Keratinocyte (primary cell): ENCODE measurements at regions not wholly inside any gene's neighbourhood (a gene's known extent, or its start where the extent isn't known, plus 50 kb on each side); places are given as distances from the start of the nearest gene placed in this dataset.

Experiments used
- DNase-seq: peaks from one replicate; pipeline ENCODE4 v3.0.0-alpha.2; 2011; ENCODE audit warnings: low read depth, missing footprints, low spot score
- FAIRE-seq: peaks from 2 replicates; lab custom pipeline; 2011; peaks lifted over from hg19 to GRCh38; lab: Jason Lieb, UNC
- H2AFZ ChIP-seq: 2 replicates; pipeline ENCODE4 v1.6.0; 2012; ENCODE audit warnings: low read length, control low read depth, inconsistent platforms; ENCODE audit not compliant: control insufficient read depth
- H3K27ac ChIP-seq: 2 replicates; pipeline ENCODE4 v1.5.1; 2011; ENCODE audit warnings: low read length; ENCODE audit not compliant: control insufficient read depth, insufficient read depth
- H3K27me3 ChIP-seq: 3 replicates; pipeline ENCODE4 v1.6.0; 2011; ENCODE audit warnings: low read length; ENCODE audit not compliant: control insufficient read depth, insufficient read depth; ENCODE audit errors: extremely low read depth
- H3K36me3 ChIP-seq, 2 experiments: 2 replicates in 1 of 2; 3 replicates in 1 of 2; pipeline ENCODE4 v1.5.1; 2011; ENCODE audit warnings: low read length in 2 of 2, mild to moderate bottlenecking in 1 of 2; ENCODE audit not compliant: control insufficient read depth in 2 of 2, insufficient read depth in 2 of 2; ENCODE audit errors: extremely low read depth in 1 of 2
- H3K4me1 ChIP-seq: 3 replicates; pipeline ENCODE4 v1.5.1; 2011; ENCODE audit warnings: low read length; ENCODE audit not compliant: control insufficient read depth, insufficient read depth; ENCODE audit errors: extremely low read depth
- H3K4me2 ChIP-seq: 3 replicates; pipeline ENCODE4 v1.6.0; 2011; ENCODE audit warnings: low read depth, low read length; ENCODE audit not compliant: control insufficient read depth, insufficient read depth; ENCODE audit errors: extremely low read depth
- H3K4me3 ChIP-seq, 3 experiments: fragments of 200-600 bp in 1 of 3; sonication (generic) in 1 of 3; 2 replicates in 2 of 3; 3 replicates in 1 of 3; pipeline ENCODE4 v1.5.1; 2011 to 2016; ENCODE audit warnings: low read length in 3 of 3, mild to moderate bottlenecking in 3 of 3, control low read depth in 2 of 3, inconsistent platforms in 1 of 3, low read depth in 1 of 3, mixed read lengths in 1 of 3, mixed run types in 1 of 3, moderate library complexity in 1 of 3; ENCODE audit not compliant: control insufficient read depth in 2 of 3, insufficient read depth in 2 of 3; ENCODE audit errors: extremely low read depth in 1 of 3
- H3K79me2 ChIP-seq: 2 replicates; pipeline ENCODE4 v1.6.0; 2012; ENCODE audit warnings: low read length; ENCODE audit not compliant: control insufficient read depth, insufficient read depth
- H3K9ac ChIP-seq: 3 replicates; pipeline ENCODE4 v1.6.0; 2011; ENCODE audit warnings: low read length; ENCODE audit not compliant: control insufficient read depth, insufficient read depth; ENCODE audit errors: extremely low read depth
- H3K9me1 ChIP-seq: 3 replicates; pipeline ENCODE4 v1.6.0; 2011; ENCODE audit warnings: low read length; ENCODE audit not compliant: control insufficient read depth, insufficient read depth; ENCODE audit errors: extremely low read depth
- H3K9me3 ChIP-seq: 2 replicates; pipeline ENCODE4 v1.5.1; 2012; ENCODE audit warnings: low read depth, low read length; ENCODE audit not compliant: control insufficient read depth
- H4K20me1 ChIP-seq: 3 replicates; pipeline ENCODE4 v1.6.0; 2011; ENCODE audit warnings: low read length; ENCODE audit not compliant: control insufficient read depth, insufficient read depth; ENCODE audit errors: extremely low read depth
- EZH2 ChIP-seq: IDR thresholded peaks from one replicate; pipeline ENCODE4 v1.6.1; 2012; ENCODE audit warnings: inconsistent platforms, mild to moderate bottlenecking, low read length, moderate library complexity
- dilution Hi-C: fragments of 300-500 bp; cut with MboI; formaldehyde crosslinking; loops from one replicate; pipeline ENCODE4 v1.7.0; 2020; ENCODE audit warnings: low sequenced_read_pairs; ENCODE audit not compliant: extremely low pct_ligation_motif_present
- TF ChIP-seq, protein P1 (sequence below), 3 experiments: IDR thresholded peaks in 1 of 3; conservative IDR thresholded peaks in 1 of 3; optimal IDR thresholded peaks in 1 of 3; 2 replicates in 2 of 3; 3 replicates in 1 of 3; pipeline versions ENCODE3 to v1.5.1; 2011; ENCODE audit warnings: low read length in 3 of 3, mild to moderate bottlenecking in 3 of 3, moderate library complexity in 2 of 3, control low read depth in 1 of 3, inconsistent platforms in 1 of 3; ENCODE audit not compliant: insufficient read depth in 2 of 3; ENCODE audit errors: extremely low read depth in 1 of 3

DNA sequence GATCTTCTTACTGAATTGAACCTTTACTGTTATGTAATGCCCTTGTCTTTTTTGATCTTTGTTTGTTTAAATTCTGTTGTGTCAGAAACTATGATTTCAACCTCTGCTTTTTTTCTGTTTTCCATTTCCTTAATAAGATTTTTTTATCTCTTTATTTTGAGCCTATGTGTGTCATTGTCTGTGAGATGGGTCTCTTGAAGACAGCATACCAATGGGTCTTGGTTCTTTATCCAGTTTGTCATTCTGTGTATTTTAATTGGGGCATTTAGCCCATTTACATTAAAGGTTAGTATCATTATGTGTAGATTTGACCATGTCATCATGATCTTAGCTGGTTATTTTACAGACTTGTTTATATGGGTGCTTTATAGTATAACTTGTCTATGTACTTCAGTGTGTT, 1803.3 kb downstream of the SLITRK5 start:
- Histone ChIP-seq H3K27ac (no peak overlapping the region), H3K4me1 (no peaks in the 10 kb centered on the region), H3K9me1 (no peaks in the 10 kb centered on the region), H3K27me3 (no peaks in the 10 kb centered on the region), H3K4me2 (no peak overlapping the region), H3K9ac (no peak overlapping the region), H3K4me3 (no peak overlapping the region), H2AFZ (no peak overlapping the region), H3K36me3 (no peaks in the 10 kb centered on the region), H4K20me1 (no peaks in the 10 kb centered on the region), H3K79me2 (no peaks in the 10 kb centered on the region), H3K9me3 (no peaks in the 10 kb centered on the region)
- FAIRE-seq (no peak), DNase-seq (no peak)
- TF ChIP-seq EZH2, result no peak
- TF ChIP-seq, protein P1, sequence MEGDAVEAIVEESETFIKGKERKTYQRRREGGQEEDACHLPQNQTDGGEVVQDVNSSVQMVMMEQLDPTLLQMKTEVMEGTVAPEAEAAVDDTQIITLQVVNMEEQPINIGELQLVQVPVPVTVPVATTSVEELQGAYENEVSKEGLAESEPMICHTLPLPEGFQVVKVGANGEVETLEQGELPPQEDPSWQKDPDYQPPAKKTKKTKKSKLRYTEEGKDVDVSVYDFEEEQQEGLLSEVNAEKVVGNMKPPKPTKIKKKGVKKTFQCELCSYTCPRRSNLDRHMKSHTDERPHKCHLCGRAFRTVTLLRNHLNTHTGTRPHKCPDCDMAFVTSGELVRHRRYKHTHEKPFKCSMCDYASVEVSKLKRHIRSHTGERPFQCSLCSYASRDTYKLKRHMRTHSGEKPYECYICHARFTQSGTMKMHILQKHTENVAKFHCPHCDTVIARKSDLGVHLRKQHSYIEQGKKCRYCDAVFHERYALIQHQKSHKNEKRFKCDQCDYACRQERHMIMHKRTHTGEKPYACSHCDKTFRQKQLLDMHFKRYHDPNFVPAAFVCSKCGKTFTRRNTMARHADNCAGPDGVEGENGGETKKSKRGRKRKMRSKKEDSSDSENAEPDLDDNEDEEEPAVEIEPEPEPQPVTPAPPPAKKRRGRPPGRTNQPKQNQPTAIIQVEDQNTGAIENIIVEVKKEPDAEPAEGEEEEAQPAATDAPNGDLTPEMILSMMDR (optimal IDR thresholded peaks at IDR 0.05 in 1 of 3, IDR thresholded peaks at IDR 0.05 in 1 of 3, conservative IDR thresholded peaks at IDR 0.05 in 1 of 3; ENCODE audit: extremely low read depth in 1 of 3, insufficient read depth in 2 of 3, low read length in 3 of 3), result no peak
- dilution Hi-C loops, result no loop called here

DNA sequence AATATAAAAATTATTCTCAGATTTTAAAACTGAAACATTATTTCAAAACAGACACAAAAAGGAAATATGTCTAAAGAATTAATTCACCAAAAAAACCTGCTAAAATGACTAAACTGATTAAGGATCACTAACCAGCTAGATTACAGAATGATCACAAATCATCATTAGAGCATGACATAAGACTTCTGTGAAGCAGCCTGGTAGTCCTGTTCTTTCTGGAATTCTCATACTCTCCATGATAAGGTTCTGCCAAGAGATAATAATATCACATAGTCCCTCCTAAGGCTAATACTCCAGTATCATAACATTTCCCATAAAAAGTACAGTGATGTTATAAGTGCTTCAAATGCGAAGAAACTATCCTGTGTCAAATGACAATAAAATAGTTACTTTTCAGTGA, 1814.9 kb downstream of the SLITRK5 start:
- H3K27ac ChIP-seq, result no peak overlapping the region
- H3K4me2 ChIP-seq, result no peak overlapping the region
- H3K4me3 ChIP-seq, result no peak overlapping the region
- TF ChIP-seq, protein P1 (optimal IDR thresholded peaks at IDR 0.05 in 1 of 3, IDR thresholded peaks at IDR 0.05 in 1 of 3, conservative IDR thresholded peaks at IDR 0.05 in 1 of 3; ENCODE audit: extremely low read depth in 1 of 3, insufficient read depth in 2 of 3, low read length in 3 of 3), result no peak
- TF ChIP-seq EZH2, result no peak
- dilution Hi-C loops, result no loop called here
- H3K9ac ChIP-seq, result no peak overlapping the region
- no peaks in the 10 kb centered on the region for H3K79me2 ChIP-seq
- no peaks in the 10 kb centered on the region for H3K27me3 ChIP-seq
- no peak overlapping the region for H2AFZ ChIP-seq
- no peaks in the 10 kb centered on the region for H3K36me3 ChIP-seq
- no peak for DNase-seq
- H4K20me1 ChIP-seq, result no peaks in the 10 kb centered on the region
- no peaks in the 10 kb centered on the region for H3K9me3 ChIP-seq
- H3K4me1 ChIP-seq, result no peaks in the 10 kb centered on the region
- no peaks in the 10 kb centered on the region for H3K9me1 ChIP-seq
- no peak for FAIRE-seq
